Loucy (cell line): ENCODE measurements at regions not wholly inside any gene's neighbourhood (a gene's known extent, or its start where the extent isn't known, plus 50 kb on each side); places are given as distances from the start of the nearest gene placed in this dataset.

Experiments used
- H2AFZ ChIP-seq: fragments of 200-600 bp; sonication (generic); 2 replicates; pipeline ENCODE4 v1.6.0; 2016; ENCODE audit warnings: antibody characterized with exemption, mild to moderate bottlenecking, low read length, moderate library complexity
- H3F3A ChIP-seq: fragments of 200-600 bp; 2 replicates; pipeline ENCODE4 v1.6.0; 2016; ENCODE audit warnings: antibody characterized with exemption, low read depth, mild to moderate bottlenecking
- H3K27me3 ChIP-seq: fragments of 200-600 bp; sonication (generic); 2 replicates; pipeline ENCODE4 v1.6.1; 2014; ENCODE audit warnings: low read length, mild to moderate bottlenecking; ENCODE audit not compliant: insufficient read depth, poor library complexity, severe bottlenecking
- H3K36me3 ChIP-seq: fragments of 200-600 bp; sonication (generic); 2 replicates; pipeline ENCODE4 v1.6.1; 2016; ENCODE audit warnings: low read length; ENCODE audit not compliant: insufficient read depth
- H3K4me1 ChIP-seq: fragments of 200-600 bp; sonication (generic); 2 replicates; pipeline ENCODE4 v1.5.1; 2014; ENCODE audit warnings: low read length, mild to moderate bottlenecking; ENCODE audit not compliant: insufficient read depth, poor library complexity, severe bottlenecking
- H3K4me2 ChIP-seq: fragments of 200-600 bp; sonication (generic); 2 replicates; pipeline ENCODE4 v1.6.0; 2014; ENCODE audit warnings: antibody characterized with exemption, low read length, low read depth, mild to moderate bottlenecking; ENCODE audit not compliant: poor library complexity, severe bottlenecking
- H3K4me3 ChIP-seq: fragments of 200-600 bp; sonication (generic); 2 replicates; pipeline ENCODE4 v1.5.1; 2014; ENCODE audit warnings: low read length, mild to moderate bottlenecking, mixed read lengths; ENCODE audit not compliant: poor library complexity, severe bottlenecking
- H3K79me2 ChIP-seq: fragments of 200-600 bp; sonication (generic); 2 replicates; pipeline ENCODE4 v1.6.1; 2014; ENCODE audit warnings: low read length; ENCODE audit not compliant: insufficient read depth
- H3K9ac ChIP-seq: fragments of 200-600 bp; sonication (generic); 2 replicates; pipeline ENCODE4 v1.6.0; 2014; ENCODE audit warnings: mild to moderate bottlenecking, low read depth, low read length, moderate library complexity; ENCODE audit not compliant: poor library complexity, severe bottlenecking
- H3K9me2 ChIP-seq: fragments of 200-600 bp; sonication (generic); replicated peaks from 2 replicates; pipeline ENCODE4 v1.6.1; 2016; ENCODE audit warnings: low read depth, low read length, mixed read lengths
- H3K9me3 ChIP-seq: fragments of 200-600 bp; sonication (generic); 2 replicates; pipeline ENCODE4 v1.6.1; 2014; ENCODE audit warnings: mild to moderate bottlenecking, antibody characterized with exemption, low read length, low read depth; ENCODE audit not compliant: insufficient read depth
- H4K20me1 ChIP-seq: fragments of 200-600 bp; sonication (generic); 2 replicates; pipeline ENCODE4 v1.6.0; 2014; ENCODE audit warnings: antibody characterized with exemption, low read length, mild to moderate bottlenecking; ENCODE audit not compliant: insufficient read depth, poor library complexity, severe bottlenecking
- EZH2phosphoT487 ChIP-seq: fragments of 200-600 bp; IDR thresholded peaks from 2 replicates; pipeline ENCODE4 v1.6.1; 2018; ENCODE audit warnings: antibody characterized with exemption, mild to moderate bottlenecking, moderate library complexity, borderline replicate concordance
- TF ChIP-seq, protein P1 (sequence below): fragments of 200-600 bp; sonication (generic); conservative IDR thresholded peaks from 2 replicates; pipeline ENCODE4 v1.5.1; 2014; ENCODE audit warnings: mild to moderate bottlenecking, antibody characterized with exemption, low read length

DNA sequence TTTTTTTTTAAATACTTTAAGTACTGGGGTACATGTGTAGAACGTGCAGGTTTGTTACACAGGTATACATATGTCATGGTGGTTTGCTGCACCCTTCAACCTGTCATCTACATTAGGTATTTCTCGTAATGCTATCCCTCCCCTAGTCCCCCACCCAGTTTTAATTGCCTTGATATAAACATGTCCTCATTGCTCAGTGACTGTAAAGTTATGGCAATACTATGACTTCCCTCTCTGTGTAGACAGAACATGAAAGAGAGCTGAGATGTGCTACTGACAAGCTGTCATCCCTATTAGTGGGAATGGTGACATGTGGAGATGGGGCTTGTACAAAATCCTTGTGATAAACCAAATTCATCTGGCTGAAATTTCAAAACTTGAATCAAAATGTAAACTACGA, 449.7 kb upstream of the TRIB2 start:
- H3K27me3 ChIP-seq = no peaks in the 10 kb centered on the region
- H3K36me3 ChIP-seq = no peaks in the 10 kb centered on the region
- H2AFZ ChIP-seq = no peak overlapping the region
- H3K4me2 ChIP-seq = no peak overlapping the region
- H3K9me2 ChIP-seq = no peaks in the 10 kb centered on the region
- no peaks in the 10 kb centered on the region for H4K20me1 ChIP-seq
- peaks cover 29% of the 10 kb centered on the region for H3K4me1 ChIP-seq
- H3K9ac ChIP-seq = no peak overlapping the region
- no peak for TF ChIP-seq EZH2phosphoT487
- TF ChIP-seq, protein P1, sequence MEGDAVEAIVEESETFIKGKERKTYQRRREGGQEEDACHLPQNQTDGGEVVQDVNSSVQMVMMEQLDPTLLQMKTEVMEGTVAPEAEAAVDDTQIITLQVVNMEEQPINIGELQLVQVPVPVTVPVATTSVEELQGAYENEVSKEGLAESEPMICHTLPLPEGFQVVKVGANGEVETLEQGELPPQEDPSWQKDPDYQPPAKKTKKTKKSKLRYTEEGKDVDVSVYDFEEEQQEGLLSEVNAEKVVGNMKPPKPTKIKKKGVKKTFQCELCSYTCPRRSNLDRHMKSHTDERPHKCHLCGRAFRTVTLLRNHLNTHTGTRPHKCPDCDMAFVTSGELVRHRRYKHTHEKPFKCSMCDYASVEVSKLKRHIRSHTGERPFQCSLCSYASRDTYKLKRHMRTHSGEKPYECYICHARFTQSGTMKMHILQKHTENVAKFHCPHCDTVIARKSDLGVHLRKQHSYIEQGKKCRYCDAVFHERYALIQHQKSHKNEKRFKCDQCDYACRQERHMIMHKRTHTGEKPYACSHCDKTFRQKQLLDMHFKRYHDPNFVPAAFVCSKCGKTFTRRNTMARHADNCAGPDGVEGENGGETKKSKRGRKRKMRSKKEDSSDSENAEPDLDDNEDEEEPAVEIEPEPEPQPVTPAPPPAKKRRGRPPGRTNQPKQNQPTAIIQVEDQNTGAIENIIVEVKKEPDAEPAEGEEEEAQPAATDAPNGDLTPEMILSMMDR = no peak
- H3F3A ChIP-seq = no peaks in the 10 kb centered on the region
- H3K4me3 ChIP-seq = no peak overlapping the region
- no peaks in the 10 kb centered on the region for H3K9me3 ChIP-seq
- H3K79me2 ChIP-seq = no peaks in the 10 kb centered on the region

DNA sequence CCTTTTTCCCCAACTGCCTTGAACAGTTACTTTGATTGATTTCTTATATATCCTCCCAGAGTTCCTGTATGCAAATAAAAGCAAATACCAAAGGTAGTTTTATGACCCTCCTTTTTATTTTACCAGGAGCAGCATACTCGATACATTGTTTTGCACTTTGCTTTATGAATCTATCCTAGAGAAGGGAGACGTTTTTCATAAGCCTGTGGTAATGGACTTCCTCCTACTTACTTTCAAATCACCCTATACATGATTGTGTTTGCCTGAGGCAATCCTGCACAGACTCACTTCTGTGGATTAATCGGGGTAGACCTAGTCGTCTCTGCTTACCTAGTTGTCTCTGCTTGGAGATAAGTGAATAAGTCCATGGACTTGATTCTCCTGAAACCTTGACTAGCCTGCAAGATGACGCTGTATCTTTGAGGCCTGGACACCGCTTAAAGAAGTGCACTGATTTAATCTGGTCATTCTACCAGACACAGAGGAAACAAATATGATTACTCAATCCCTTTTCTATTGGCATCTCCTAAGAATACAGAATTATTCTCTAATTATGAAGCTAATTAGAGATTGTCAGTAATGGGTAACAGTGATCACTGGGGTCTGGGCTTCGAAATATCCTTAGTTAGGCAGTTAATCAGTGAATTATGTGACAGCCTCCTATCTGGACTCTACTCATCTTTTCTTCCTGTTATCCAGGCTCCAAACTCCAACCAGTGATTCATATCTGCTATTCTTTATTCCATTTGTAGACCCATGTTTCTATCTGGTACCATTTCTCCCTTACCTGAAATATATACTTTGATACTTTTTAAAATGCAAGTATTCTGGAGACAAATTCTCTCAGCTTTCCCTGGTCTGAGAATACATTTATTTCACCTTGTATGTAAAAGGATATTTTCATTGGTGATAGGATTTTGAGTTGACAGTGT, 447.4 kb upstream of the TRIB2 start:
- H3F3A ChIP-seq = no peaks in the 10 kb centered on the region
- no peak overlapping the region for H3K4me2 ChIP-seq
- no peak overlapping the region for H3K4me3 ChIP-seq
- no peaks in the 10 kb centered on the region for H3K9me2 ChIP-seq
- H3K9me3 ChIP-seq = no peaks in the 10 kb centered on the region
- H3K36me3 ChIP-seq = no peaks in the 10 kb centered on the region
- TF ChIP-seq EZH2phosphoT487 = no peak
- TF ChIP-seq, protein P1 = no peak
- no peaks in the 10 kb centered on the region for H4K20me1 ChIP-seq
- H3K4me1 ChIP-seq = peaks cover 22% of the 10 kb centered on the region
- no peaks in the 10 kb centered on the region for H3K79me2 ChIP-seq
- H2AFZ ChIP-seq = no peak overlapping the region
- H3K27me3 ChIP-seq = no peaks in the 10 kb centered on the region
- no peak overlapping the region for H3K9ac ChIP-seq

DNA sequence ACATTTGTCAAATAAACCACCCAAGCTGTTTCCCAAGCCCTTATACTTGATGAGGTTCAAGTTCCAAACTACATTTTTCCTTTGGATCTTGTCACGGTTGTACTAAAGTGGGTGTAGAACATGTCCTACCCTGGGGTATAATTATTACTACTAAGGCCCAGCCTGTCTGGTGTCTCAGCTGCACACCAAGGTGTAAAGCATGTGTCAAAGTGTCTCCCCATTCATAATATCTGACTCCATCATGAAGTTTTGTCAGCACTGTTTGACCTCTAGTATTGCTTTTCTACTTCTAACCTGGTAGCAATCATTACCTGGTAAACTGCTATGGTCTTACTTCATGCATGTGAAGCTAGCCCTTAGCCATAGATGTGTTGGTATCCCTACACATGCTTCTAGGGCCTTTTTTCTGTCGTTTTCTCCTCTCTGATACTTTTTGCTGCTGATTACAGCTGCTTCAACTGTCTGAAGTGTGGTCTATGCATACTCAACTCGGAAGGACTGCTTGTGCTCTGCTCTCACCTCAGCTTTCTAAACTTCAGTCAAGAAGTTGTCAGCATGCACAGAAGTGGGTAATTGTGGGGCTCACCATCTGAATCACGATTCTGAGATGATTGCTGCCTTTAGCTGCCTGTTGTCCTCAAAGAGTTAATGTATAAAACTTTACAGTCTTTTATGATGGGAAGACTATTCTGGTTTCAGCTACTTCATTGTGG, 445.7 kb upstream of the TRIB2 start:
- Histone ChIP-seq H2AFZ (peak overlapping the region; percentile 61; the same call in 1 of the 2 replicates), H3K9me2 (no peaks in the 10 kb centered on the region), H3K4me3 (no peak overlapping the region), H3F3A (no peaks in the 10 kb centered on the region), H3K27me3 (no peaks in the 10 kb centered on the region), H3K36me3 (no peaks in the 10 kb centered on the region), H3K9ac (no peak overlapping the region), H3K4me1 (peaks cover 13% of the 10 kb centered on the region), H3K9me3 (no peaks in the 10 kb centered on the region), H3K79me2 (no peaks in the 10 kb centered on the region), H3K4me2 (peak overlapping the region; percentile 18), H4K20me1 (no peaks in the 10 kb centered on the region)
- TF ChIP-seq EZH2phosphoT487 = no peak
- TF ChIP-seq, protein P1 = no peak
